ENCODE measurements at regions not wholly inside any gene's neighbourhood (a gene's known extent, or its start where the extent isn't known, plus 50 kb on each side); places are given as distances from the start of the nearest gene placed in this dataset.

DNA sequence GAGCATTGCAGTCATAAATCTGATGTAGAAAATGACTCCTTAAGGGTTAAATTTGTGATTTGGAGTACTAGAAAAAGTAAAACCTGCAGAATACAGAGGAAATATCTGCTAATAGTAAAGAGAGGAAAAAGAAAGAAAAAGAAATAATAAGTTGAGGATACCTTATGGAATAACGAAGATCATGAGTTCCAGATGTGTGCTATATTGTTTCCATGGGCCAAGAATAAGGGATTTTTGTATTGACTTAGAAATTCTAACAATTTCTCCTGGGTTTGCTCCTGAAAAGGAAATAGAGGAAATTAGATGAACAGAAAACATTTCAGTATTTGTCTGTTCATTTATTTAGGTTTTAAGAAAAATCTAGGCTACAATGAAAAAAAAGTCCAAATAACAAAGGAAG lies 115.3 kb downstream of the ALG10B start:
- no peak for TF ChIP-seq POLR2AphosphoS5 (IDR thresholded peaks at IDR 0.05)
- TF ChIP-seq, protein P1, sequence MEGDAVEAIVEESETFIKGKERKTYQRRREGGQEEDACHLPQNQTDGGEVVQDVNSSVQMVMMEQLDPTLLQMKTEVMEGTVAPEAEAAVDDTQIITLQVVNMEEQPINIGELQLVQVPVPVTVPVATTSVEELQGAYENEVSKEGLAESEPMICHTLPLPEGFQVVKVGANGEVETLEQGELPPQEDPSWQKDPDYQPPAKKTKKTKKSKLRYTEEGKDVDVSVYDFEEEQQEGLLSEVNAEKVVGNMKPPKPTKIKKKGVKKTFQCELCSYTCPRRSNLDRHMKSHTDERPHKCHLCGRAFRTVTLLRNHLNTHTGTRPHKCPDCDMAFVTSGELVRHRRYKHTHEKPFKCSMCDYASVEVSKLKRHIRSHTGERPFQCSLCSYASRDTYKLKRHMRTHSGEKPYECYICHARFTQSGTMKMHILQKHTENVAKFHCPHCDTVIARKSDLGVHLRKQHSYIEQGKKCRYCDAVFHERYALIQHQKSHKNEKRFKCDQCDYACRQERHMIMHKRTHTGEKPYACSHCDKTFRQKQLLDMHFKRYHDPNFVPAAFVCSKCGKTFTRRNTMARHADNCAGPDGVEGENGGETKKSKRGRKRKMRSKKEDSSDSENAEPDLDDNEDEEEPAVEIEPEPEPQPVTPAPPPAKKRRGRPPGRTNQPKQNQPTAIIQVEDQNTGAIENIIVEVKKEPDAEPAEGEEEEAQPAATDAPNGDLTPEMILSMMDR (IDR thresholded peaks at IDR 0.05; ENCODE audit: poor library complexity, severe bottlenecking): no peak
- no peak for TF ChIP-seq EP300 (conservative IDR thresholded peaks at IDR 0.05; ENCODE audit: poor library complexity, severe bottlenecking)
- TF ChIP-seq TAF1 (IDR thresholded peaks at IDR 0.05; ENCODE audit: low read depth): no peak
- no peak for TF ChIP-seq EZH2 (IDR thresholded peaks at IDR 0.05; ENCODE audit: borderline replicate concordance, insufficient read depth, low read length, poor library complexity, severe bottlenecking)
- TF ChIP-seq, protein P2, sequence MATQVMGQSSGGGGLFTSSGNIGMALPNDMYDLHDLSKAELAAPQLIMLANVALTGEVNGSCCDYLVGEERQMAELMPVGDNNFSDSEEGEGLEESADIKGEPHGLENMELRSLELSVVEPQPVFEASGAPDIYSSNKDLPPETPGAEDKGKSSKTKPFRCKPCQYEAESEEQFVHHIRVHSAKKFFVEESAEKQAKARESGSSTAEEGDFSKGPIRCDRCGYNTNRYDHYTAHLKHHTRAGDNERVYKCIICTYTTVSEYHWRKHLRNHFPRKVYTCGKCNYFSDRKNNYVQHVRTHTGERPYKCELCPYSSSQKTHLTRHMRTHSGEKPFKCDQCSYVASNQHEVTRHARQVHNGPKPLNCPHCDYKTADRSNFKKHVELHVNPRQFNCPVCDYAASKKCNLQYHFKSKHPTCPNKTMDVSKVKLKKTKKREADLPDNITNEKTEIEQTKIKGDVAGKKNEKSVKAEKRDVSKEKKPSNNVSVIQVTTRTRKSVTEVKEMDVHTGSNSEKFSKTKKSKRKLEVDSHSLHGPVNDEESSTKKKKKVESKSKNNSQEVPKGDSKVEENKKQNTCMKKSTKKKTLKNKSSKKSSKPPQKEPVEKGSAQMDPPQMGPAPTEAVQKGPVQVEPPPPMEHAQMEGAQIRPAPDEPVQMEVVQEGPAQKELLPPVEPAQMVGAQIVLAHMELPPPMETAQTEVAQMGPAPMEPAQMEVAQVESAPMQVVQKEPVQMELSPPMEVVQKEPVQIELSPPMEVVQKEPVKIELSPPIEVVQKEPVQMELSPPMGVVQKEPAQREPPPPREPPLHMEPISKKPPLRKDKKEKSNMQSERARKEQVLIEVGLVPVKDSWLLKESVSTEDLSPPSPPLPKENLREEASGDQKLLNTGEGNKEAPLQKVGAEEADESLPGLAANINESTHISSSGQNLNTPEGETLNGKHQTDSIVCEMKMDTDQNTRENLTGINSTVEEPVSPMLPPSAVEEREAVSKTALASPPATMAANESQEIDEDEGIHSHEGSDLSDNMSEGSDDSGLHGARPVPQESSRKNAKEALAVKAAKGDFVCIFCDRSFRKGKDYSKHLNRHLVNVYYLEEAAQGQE (IDR thresholded peaks at IDR 0.05; ENCODE audit: borderline replicate concordance): no peak
- TF ChIP-seq RAD21 (conservative IDR thresholded peaks at IDR 0.05): no peak
- TF ChIP-seq MXI1 (conservative IDR thresholded peaks at IDR 0.05; ENCODE audit: poor library complexity, severe bottlenecking): no peak

All from neural cell (in vitro differentiated cells).